ENCODE measurements at regions not wholly inside any gene's neighbourhood (a gene's known extent, or its start where the extent isn't known, plus 50 kb on each side); places are given as distances from the start of the nearest gene placed in this dataset.
"Not testable (repeated sequence)": the region's sequence is repeated elsewhere in the genome, so short reads cannot be mapped to it uniquely, and the experiment has no call there.

- not testable (repeated sequence) for ATAC-seq
These were observed 2806.6 kb downstream of the RPIA start for GRCh38 chr2:91498065-91498449.

- ATAC-seq = not testable (repeated sequence)
These were observed 2807.2 kb downstream of the RPIA start for GRCh38 chr2:91498513-91499250.

- ATAC-seq = not testable (repeated sequence)
These were observed 2808.1 kb downstream of the RPIA start for GRCh38 chr2:91499431-91500050.

GRCh38 chr2:91500246-91500977 lies 2808.9 kb downstream of the RPIA start:
- ATAC-seq = not testable (repeated sequence)

GRCh38 chr2:91500978-91501310 lies 2809.5 kb downstream of the RPIA start:
- not testable (repeated sequence) for ATAC-seq

GRCh38 chr2:91501481-91502080 lies 2810.1 kb downstream of the RPIA start:
- ATAC-seq = not testable (repeated sequence)

- not testable (repeated sequence) for ATAC-seq
These were observed 2812.1 kb downstream of the RPIA start for GRCh38 chr2:91503572-91503958.

GRCh38 chr2:91503959-91504741 lies 2812.7 kb downstream of the RPIA start:
- not testable (repeated sequence) for ATAC-seq

GRCh38 chr2:91508816-91509215 lies 2817.3 kb downstream of the RPIA start:
- not testable (repeated sequence) for ATAC-seq

- ATAC-seq = not testable (repeated sequence)
These were observed 2817.8 kb downstream of the RPIA start for GRCh38 chr2:91509276-91509675.

- ATAC-seq = not testable (repeated sequence)
These were observed 2819.7 kb downstream of the RPIA start for GRCh38 chr2:91511166-91511565.

- not testable (repeated sequence) for ATAC-seq
These were observed 2824.5 kb downstream of the RPIA start for GRCh38 chr2:91515966-91516365.

GRCh38 chr2:91516669-91517068 lies 2825.2 kb downstream of the RPIA start:
- ATAC-seq = not testable (repeated sequence)

- ATAC-seq = not testable (repeated sequence)
These were observed 2826.4 kb downstream of the RPIA start for GRCh38 chr2:91517846-91518245.

- not testable (repeated sequence) for ATAC-seq
These were observed 2827.0 kb downstream of the RPIA start for GRCh38 chr2:91518361-91518981.

- ATAC-seq = not testable (repeated sequence)
These were observed 2827.9 kb downstream of the RPIA start for GRCh38 chr2:91519359-91519758.

GRCh38 chr2:91519914-91520313 lies 2828.4 kb downstream of the RPIA start:
- not testable (repeated sequence) for ATAC-seq

GRCh38 chr2:91520523-91520922 lies 2829.1 kb downstream of the RPIA start:
- ATAC-seq = not testable (repeated sequence)

GRCh38 chr2:91520972-91521535 lies 2829.6 kb downstream of the RPIA start:
- not testable (repeated sequence) for ATAC-seq

GRCh38 chr2:91521944-91522343 lies 2830.5 kb downstream of the RPIA start:
- ATAC-seq = not testable (repeated sequence)

- ATAC-seq = not testable (repeated sequence)
These were observed 2831.4 kb downstream of the RPIA start for GRCh38 chr2:91522877-91523276.
